Muscle of arm (tissue), 1 donor: ENCODE measurements at regions not wholly inside any gene's neighbourhood (a gene's known extent, or its start where the extent isn't known, plus 50 kb on each side); places are given as distances from the start of the nearest gene placed in this dataset.

Experiments
- DNase-seq: peaks from one replicate; pipeline ENCODE4 v3.0.0-alpha.2; 2013

DNA sequence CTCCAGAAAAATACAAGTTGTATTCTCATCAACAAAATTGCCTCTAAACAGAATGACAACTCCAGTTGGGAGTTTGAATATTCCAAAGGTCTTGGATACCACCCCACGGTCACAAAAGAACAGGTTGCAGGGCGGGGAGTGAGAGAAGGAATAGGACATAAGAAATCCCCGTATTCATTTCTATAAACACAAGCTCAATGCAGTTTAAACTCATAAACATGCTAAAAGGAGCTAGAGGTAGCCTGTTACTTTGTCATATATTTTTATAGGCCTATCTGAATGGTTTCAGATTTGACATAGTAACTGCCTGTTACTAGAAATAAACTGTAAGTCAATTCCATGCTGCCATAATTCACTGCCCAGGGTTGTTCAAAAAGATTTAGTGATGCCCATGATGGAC lies 567.5 kb downstream of the BCL11A start:
- DNase-seq: no peak

DNA sequence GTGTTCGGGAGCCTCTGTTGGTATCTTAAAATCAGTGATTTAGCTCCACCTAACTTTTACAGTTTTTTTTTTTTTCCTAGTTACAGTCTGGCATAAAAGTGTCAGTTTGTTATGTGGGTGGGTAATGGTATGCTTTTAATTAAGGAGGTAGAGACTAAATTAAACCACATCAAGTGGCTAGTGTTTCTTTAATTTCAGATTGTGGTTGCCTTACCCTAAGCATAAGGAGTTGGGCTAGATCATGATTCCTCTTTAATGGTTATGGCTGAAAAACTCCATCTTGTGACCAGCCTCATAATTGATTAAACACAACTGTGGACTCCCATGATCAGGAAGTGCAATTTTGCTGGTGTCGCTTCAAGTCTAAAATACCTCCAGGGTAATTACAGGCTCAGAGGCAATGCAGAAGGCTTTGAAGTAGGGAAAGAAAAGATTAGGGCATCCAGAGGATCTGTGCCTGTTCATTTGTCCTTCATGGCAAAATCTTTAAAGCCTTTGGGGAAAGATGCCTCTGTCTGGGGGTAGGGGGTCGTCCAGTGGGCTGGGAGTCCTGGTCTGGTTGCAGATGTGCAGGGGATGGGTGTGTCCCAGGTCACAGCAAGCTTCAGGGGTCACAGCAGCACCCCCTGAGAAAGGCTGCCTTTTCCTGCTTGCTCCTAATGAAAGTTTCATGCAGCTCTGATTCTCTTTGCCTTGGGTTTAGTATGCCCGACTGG lies 579.2 kb downstream of the BCL11A start:
- no peak for DNase-seq

DNA sequence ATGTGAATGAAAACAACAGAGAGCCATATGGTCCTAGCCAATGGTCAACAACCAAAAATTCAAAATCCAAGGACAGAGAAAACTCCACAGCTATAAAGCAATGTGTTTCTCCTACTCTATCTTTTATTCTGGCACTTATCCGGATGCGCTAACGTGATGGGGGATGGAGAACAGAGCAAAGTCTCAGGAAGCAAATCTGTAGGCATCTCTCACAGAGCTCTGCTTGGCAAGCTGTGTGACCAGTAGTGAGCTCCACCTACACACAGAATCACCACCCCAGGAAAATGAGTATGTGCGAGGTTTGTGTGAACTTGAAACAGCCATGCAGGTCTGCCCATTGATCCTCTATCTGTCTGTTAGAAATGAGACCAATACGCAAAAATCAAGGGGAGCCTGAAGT lies 584.3 kb downstream of the BCL11A start:
- DNase-seq: no peak

DNA sequence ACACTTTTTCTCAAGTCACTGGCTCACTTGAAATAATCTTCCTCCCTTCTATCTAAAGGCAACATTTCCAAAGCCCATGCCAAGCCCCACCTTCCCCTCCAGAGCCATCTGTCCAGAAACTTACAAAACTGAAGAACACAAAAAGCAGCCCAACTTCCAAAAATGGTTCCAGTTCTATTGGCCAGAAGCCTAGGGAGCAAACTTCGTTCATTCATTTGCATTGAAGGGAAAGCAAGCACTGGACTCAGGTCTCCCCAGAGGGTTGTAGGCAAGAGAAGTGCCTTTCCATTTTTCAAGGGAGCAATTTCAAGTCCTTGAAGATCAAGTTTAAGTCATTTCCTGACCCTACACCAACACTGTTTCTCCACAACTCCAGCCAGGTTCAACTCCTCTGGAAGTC lies 585.0 kb downstream of the BCL11A start:
- peak; percentile 44 for DNase-seq

DNA sequence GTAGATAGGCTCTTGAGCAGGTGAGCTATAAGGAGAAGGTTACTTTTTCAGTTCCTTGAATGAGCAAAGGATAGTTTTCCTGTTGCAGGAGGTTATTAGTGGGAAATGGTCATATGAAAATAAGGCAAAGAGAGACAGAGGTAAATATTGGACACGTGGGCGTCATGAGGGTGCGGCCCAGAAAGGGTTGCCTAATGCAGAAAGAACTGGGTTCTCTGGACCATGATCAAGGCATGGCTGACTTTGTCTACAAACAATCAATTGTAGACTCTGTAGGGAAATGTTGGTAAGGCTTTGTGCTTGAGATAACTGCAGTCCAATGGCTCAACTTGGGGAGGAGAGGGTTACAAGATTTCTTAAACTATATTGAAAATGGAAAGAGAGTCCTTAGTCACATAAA lies 585.8 kb downstream of the BCL11A start:
- DNase-seq: no peak

DNA sequence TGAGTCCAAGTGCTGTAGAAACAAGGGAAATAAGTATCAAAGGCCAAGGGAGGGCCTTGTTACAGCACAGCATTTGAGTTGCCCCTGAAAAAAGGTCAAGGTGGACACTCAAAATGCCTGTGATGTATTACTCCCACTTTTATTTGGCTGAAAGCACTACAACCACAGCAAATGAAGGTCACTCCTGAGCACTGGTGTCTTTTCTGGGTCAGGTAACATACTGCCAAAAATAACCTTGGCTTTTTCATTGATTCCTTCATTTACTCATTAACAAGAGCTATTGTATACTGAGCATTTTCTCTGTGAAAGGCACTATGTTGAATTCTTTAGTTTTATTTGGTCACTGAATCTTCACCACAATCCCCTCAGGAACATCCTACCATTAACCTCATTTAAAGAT lies 590.3 kb downstream of the BCL11A start:
- DNase-seq: no peak

DNA sequence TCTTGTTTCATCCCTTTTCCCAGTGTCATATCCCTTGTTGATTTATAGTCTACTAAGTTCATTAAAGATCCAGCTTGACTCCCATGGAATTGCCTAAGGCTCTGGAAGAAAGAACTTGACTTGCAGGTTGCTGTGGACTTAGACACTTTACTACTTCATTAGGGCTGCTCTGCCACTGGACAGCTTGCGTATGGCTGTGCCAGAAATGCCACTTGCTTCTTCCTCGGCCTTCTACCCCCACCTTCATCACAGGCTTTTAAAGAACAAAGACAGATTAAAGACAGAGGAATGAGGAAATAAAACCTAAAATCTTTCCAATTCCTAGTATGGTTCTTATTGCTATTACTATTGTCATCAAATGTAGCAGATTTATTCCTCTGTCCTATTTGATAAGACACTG lies 591.7 kb downstream of the BCL11A start:
- DNase-seq: no peak

DNA sequence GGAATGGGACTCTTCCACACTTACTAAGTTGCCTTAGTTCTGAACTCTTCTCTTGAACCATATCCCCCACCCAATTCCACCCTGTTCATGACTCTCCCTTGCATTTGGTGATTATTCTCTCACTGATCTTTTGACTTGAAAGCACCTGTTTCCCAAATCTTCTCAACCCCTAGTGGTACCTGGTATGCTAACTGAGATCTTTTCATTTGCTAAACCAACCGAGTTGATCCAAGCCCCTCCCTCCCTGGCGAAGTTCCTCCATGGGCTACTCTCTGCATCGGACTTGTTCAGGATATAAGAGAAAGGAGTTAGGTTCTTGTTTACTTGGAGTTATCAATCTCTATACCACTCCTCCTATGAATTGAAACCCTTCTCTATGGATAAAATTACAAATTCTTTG lies 593.5 kb downstream of the BCL11A start:
- no peak for DNase-seq

DNA sequence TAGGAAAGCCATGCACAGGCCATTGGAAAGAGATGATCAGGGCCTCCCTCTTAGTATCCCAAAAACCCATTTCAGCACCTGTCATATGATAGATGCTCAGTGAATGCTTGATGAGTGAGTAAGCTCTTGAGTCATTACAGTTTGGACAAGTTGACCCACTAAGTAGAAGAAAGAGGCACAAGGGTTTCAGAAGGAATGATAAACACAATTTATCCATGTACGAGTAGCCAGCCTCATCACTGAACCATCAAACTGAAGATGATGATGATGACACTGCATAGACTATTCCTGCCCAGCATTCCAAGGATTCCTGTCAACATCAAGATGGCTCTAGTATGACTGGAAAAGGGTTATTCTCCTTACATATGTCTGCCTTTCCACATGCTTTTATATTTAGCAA lies 596.0 kb downstream of the BCL11A start:
- DNase-seq: no peak

DNA sequence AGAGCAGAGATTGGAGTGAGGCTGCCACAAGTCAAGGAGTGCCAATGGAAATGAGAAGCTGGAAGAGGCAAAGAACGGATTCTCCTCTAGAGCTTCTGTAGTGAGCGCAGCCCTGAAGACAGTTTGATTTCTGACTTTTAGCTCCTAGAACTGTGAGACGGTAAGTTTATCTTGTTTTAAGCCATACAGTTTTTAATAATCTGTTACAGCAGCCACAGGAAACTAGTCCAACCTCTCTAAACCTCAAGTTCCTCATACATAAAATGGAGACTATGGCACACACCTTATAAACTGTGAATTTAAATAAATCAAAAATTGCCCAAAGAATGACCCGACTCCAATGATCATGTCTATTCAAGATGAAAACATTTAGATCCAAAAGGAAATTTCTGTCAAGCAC lies 596.5 kb downstream of the BCL11A start:
- no peak for DNase-seq

DNA sequence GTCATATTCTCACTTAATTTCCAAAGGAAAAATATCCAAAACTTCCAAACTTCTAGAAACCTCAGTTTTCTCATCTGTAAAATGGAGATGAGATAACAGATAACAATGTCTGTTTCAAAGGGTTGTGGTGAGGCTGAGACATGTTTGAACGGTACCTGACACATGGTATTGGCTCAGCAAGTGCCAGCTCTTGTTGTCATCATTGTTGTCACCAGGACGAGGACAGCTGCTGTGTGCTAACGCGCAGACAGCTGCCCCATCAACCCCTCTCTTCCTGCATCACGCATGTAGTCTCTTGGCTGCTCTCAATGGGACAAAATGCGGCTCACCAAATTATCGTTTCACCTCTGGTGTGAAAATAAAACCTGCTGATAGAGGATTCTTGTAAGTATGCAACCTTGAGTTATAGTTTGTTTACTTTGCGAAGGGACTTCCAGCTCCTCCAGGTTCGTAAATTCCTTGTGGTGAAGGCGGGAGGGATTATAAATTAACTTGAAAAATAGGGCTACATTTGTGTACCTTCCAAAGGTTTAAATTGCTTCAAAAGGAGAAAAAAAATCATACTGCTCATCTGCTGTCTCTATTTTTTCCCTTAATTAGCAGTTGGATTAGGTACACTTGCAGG lies 605.4 kb downstream of the BCL11A start:
- DNase-seq: no peak

DNA sequence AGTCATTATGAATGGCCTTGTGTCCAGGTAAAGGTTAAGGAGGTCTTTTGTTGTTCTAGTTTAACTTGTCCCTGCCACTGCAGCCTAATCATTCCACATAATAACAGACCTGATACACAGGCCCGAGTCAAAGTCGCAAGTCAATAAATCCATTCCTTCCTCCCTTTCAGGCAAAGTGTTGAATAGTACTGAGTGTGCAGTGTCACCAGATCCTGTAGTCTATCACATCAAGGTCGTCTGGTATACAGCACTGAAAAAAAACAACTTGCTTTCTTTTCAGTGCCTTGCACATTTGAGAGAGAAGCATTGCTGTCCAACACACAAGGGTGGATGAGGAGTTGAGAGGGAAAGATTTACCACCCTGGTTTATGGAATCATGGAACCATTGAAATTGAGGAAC lies 606.2 kb downstream of the BCL11A start:
- DNase-seq: no peak

DNA sequence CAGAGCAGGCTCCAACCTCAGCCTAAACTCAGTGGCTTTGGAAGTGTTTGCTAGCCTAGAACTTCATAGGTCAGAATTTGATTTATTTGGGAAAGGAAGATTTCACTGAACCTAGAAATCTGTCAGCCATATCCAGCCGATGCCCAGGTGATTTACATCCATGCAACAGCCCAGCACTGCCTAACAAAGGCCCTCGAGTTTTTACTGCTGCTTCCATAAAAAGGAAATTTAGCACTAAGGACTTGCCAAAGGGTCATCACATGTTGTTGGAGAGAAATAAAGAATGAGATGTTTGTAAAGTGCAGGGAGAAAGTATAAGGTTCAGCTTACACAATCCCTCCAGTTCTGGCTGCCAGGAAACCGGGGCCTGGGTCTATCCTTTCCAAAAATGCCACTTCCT lies 614.2 kb downstream of the BCL11A start:
- no peak for DNase-seq

DNA sequence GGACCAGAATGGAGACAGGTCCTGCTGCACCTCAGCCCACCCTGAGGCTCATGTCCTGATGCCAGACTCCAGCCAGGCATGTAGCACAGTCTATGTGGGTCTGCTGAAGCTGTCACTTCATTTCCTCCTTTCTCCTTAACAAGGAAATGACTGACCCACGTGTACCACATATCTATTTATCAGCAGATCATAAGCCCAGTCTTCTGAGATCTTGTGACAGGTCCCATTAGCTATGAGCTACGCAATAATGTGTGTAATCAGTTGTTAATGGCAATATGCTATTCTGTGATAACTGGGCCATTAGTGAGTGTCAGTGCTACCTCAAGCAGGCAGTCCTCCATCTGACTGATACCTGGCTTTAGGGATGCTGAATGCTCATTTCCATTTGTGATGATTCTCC lies 615.3 kb downstream of the BCL11A start:
- DNase-seq: no peak

DNA sequence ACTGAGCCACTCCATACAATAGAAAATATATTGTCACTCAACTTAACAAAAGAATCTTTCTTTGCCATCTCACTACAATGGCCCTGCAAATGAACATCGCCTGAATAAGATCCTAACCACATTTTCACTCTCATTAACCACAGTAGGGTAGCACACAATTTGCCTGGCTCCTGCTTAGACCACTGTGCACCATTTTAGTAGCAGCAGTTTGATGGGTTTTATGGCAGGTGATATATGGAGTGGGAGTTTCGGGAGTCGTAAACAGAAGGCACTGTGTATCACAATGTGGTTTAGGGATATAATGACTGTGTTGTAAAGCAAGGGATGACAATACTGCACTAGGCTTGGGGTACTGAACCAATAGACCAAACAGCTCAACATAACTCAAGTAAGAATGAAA lies 617.4 kb downstream of the BCL11A start:
- DNase-seq: no peak

DNA sequence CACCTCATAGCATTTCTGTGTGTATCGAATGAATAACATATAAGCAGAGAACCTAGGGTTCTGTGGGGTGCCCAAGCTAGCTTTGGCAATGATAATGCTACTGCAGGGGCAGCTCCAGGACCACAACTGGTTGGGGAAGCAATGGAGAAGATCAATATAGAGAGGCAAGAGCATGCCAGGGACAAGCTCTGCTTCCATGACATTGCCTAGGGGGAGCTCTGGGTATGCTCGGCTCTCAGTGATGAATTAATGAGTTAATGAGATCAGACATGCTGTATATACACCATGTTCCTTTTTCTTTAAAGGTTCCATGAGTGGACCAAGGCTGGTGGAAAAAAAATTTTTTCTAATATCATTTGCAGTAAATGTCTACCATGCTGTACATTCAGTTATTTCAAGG lies 618.4 kb downstream of the BCL11A start:
- no peak for DNase-seq

DNA sequence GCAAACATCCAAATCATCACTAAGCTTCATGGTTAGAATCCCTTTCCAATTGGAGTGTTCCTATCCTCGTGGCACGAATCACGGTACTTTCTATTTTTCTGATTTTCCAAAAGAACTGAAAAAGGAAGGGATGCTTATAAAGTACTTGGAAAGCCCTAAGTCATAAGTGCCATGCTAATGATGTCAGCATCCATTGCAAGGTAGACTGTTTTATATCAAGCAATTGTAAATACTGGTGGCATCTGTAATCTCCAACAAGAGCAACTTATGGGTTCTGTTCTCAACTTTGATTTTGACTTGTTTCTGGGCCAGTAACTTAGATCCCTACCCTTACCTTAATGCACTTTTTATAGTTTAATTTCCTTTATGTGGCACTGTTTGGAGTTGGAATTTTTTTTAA lies 619.5 kb downstream of the BCL11A start:
- DNase-seq: no peak

DNA sequence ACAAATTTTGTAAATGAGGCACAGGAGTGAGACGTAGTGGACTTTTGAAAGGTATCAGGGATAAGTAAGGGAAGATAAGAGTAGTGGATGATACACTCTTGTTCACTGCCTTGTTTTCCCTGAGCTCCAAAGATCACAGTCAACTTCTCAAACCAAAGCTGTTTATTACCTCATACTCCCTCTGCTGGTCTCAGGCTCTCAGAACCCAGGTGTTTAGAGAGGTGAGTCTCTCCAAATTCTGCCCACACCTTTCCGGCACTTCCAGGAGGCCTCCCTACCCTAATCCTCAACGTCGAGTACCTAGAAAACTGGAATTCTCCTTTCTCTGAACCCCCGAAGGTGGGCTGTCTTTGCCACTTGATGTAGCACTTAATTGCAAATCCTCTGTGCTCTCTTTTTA lies 621.1 kb downstream of the BCL11A start:
- DNase-seq: no peak

DNA sequence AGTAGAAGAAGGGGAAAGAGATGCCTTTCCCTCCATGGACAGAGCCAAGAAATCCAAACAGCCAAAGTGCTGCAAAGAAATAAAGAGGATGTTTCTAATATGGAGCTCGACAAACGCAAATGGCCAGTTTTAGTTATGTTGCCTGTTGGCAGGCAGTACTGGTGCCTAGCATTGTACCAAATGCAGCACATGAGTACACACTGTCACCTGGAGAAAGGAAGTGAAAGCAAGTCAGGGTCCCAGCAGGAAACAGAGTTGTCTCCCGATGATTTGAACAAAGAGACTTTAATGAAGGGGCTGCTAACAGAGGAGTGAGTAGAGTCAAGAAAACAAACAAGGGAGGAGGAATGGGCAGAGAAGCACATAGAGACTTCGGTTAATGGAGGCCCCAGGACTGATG lies 623.0 kb downstream of the BCL11A start:
- DNase-seq: no peak

DNA sequence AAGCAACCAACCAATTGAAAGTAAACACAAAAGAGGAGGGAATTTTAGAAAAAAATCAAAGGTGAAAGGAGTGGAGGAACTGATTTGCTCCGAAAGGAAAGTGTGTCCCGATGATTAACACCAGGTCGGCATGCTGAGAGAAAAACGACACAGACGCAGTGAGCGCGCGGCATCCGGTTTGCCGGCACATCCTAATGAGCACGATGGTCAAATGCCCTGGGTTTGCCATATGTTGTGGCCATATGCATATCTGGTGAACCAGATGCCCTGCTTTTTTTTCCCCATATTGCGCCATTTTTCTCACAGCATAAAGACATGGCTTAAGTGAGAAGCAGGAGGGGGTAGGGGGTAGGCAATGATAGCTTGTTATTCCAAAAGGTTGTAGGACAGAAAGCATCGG lies 626.7 kb downstream of the BCL11A start:
- no peak for DNase-seq

DNA sequence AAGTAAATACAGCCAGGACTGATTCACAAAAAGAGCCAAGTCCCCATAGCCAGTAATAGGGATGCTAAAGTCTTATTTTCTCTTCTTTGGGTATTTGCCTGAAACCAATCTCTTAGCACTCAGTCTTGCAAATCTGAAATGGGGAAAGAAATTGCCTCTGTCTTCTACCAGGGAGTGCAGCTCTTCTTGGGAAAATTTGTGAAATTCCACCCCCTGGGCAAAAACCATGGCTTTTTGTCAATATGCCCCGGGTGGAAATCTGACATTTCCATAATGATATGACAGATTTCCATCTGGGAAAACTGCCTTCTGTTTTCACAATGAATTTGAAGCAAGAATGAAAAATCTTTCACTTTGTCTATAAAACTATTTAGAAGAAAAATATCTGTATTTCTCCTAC lies 628.1 kb downstream of the BCL11A start:
- no peak for DNase-seq

DNA sequence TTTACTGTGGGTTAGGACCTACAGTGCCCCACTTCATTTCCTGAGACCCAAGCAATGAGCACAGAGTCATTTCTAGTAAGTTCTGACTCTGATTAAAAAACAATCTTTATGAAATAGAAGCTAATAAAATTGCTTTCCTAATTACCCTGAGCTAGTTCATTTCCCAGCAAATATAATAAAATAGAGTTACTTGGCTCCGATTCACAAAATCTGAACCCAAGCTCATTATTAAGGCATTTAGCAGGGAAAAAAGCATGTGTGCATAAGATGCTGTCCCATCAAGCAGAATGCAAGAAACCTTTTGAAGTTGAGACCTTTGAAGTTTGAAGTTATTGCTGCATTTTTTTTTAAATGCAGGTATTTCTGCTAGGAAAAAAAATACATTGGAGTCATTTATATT lies 629.1 kb downstream of the BCL11A start:
- DNase-seq: no peak

DNA sequence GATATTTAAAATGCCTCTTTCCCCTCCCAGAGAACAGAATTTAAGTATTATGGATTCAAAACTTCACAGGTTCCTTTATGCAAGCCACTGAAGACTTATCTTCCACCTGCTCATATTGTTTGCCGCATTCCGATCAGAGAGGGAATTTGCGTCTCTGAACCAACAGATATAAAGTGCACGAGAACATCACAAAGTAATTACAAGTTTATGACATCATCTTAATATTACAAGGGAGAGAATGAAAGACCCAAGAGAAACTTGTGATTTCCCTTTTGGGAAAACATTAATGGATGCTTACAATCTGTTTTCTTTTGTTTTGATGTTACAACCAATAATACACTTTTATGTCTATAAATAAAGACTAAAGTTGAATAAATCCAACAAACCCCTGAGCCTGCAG lies 631.0 kb downstream of the BCL11A start:
- no peak for DNase-seq

DNA sequence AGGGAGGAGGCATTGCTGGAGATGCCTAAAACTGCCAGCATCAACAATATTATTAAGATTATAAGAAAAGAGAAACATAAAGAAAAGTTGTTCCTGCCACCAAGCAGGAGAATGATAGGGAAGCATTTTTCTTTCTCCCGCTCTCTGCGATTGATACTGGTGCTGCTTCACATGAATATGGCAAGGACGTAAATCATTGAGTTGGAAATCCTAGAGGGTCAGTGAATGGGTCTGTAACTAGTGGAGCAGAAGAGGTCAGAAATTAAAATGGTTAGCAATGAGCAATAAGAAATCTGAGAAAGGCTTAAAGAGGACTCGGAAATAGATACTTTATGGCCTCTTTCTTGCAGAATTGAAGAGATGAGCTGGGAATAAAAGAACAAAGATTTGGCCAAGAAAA lies 631.7 kb downstream of the BCL11A start:
- no peak for DNase-seq
